K562 (cell line): ENCODE measurements at regions not wholly inside any gene's neighbourhood (a gene's known extent, or its start where the extent isn't known, plus 50 kb on each side); places are given as distances from the start of the nearest gene placed in this dataset.

Experiments
- HDGF ChIP-seq: fragments of 450-650 bp; IDR thresholded peaks from 2 replicates; pipeline ENCODE4 v1.6.1; 2016
- XRCC3 ChIP-seq: fragments of 450-650 bp; IDR thresholded peaks from 2 replicates; pipeline ENCODE4 v1.6.1; 2017; ENCODE audit warnings: mild to moderate bottlenecking, moderate library complexity
- ZC3H11A ChIP-seq: IDR thresholded peaks from 2 replicates; pipeline ENCODE4 v1.6.1; 2012; ENCODE audit warnings: low read depth, low read length, improper control_type of control experiment
- ZNF584 ChIP-seq: fragments of 200-800 bp; sonication (Bioruptor generic); IDR thresholded peaks from 2 replicates; pipeline ENCODE4 v1.6.1; 2016; ENCODE audit warnings: low read depth, mild to moderate bottlenecking, missing genetic modification characterization, missing compliant biosample characterization
- ZNF695 ChIP-seq: fragments of 450-650 bp; formaldehyde crosslinking; IDR thresholded peaks from 2 replicates; pipeline ENCODE4 v1.4.0; 2020; ENCODE audit warnings: mild to moderate bottlenecking, moderate library complexity
- TF ChIP-seq, protein P1 (sequence below), 3 experiments: IDR thresholded peaks in 2 of 3; conservative IDR thresholded peaks in 1 of 3; 2 replicates each; pipeline ENCODE4 v1.5.1; 2011 to 2012; ENCODE audit warnings: low read length in 3 of 3, mild to moderate bottlenecking in 3 of 3, control low read depth in 2 of 3, improper control_type of control experiment in 1 of 3, inconsistent platforms in 1 of 3, low read depth in 1 of 3, mixed read lengths in 1 of 3, moderate library complexity in 1 of 3; ENCODE audit not compliant: insufficient read depth in 2 of 3
- TF ChIP-seq, protein P2 (sequence below): fragments of 450-650 bp; IDR thresholded peaks from 2 replicates; pipeline ENCODE4 v1.6.1; 2016

DNA sequence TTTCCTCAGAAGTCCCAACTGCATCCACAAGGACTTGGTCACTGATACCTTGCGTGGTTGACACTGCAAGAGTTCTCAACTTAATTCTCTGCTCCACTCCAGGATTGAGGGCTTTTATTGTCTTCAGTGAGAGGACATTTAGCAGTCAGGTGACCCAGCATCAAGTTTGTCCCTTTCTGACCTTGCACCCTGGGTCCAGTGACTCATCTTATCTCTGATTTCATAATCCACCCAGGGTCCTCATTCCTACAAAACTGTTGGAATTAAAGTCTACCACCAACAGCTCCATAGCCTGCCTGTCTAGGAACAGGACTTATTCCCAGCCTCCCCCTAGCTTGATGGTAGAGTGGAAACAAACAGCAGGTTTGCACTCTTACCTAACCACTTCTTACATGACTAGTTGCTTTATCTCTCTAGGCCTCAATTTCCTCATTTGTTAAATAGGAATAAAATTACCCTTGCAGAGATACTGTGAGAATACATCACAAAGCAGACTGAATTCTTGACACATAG is 151.3 kb upstream of the LPP start:
- TF ChIP-seq HDGF (no peak), ZNF584 (CRISPR knock-in tag) (no peak), XRCC3 (no peak), ZC3H11A (no peak), ZNF695 (CRISPR knock-in tag) (no peak)
- TF ChIP-seq, protein P1, sequence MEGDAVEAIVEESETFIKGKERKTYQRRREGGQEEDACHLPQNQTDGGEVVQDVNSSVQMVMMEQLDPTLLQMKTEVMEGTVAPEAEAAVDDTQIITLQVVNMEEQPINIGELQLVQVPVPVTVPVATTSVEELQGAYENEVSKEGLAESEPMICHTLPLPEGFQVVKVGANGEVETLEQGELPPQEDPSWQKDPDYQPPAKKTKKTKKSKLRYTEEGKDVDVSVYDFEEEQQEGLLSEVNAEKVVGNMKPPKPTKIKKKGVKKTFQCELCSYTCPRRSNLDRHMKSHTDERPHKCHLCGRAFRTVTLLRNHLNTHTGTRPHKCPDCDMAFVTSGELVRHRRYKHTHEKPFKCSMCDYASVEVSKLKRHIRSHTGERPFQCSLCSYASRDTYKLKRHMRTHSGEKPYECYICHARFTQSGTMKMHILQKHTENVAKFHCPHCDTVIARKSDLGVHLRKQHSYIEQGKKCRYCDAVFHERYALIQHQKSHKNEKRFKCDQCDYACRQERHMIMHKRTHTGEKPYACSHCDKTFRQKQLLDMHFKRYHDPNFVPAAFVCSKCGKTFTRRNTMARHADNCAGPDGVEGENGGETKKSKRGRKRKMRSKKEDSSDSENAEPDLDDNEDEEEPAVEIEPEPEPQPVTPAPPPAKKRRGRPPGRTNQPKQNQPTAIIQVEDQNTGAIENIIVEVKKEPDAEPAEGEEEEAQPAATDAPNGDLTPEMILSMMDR (IDR thresholded peaks at IDR 0.05 in 2 of 3, conservative IDR thresholded peaks at IDR 0.05 in 1 of 3; ENCODE audit: insufficient read depth in 2 of 3, low read depth in 1 of 3, low read length in 3 of 3) = no peak
- TF ChIP-seq, protein P2, sequence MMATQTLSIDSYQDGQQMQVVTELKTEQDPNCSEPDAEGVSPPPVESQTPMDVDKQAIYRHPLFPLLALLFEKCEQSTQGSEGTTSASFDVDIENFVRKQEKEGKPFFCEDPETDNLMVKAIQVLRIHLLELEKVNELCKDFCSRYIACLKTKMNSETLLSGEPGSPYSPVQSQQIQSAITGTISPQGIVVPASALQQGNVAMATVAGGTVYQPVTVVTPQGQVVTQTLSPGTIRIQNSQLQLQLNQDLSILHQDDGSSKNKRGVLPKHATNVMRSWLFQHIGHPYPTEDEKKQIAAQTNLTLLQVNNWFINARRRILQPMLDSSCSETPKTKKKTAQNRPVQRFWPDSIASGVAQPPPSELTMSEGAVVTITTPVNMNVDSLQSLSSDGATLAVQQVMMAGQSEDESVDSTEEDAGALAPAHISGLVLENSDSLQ = no peak
